OCI-LY1 (cell line): ENCODE measurements at regions not wholly inside any gene's neighbourhood (a gene's known extent, or its start where the extent isn't known, plus 50 kb on each side); places are given as distances from the start of the nearest gene placed in this dataset.

Experiments used
- EZH2 ChIP-seq: fragments of 200-600 bp; sonication (generic), shearing (Covaris generic); IDR thresholded peaks from 2 replicates; pipeline ENCODE4 v1.8.0; 2017; ENCODE audit warnings: borderline replicate concordance, mixed run types, mild to moderate bottlenecking, antibody characterized with exemption, low read length, moderate library complexity, mixed read lengths
- TF ChIP-seq, protein P1 (sequence below): fragments of 200-600 bp; sonication (generic), shearing (Covaris generic); IDR thresholded peaks from 2 replicates; pipeline ENCODE4 v1.5.1; 2017; ENCODE audit warnings: mild to moderate bottlenecking, antibody characterized with exemption, low read length, moderate library complexity, mixed read lengths

DNA sequence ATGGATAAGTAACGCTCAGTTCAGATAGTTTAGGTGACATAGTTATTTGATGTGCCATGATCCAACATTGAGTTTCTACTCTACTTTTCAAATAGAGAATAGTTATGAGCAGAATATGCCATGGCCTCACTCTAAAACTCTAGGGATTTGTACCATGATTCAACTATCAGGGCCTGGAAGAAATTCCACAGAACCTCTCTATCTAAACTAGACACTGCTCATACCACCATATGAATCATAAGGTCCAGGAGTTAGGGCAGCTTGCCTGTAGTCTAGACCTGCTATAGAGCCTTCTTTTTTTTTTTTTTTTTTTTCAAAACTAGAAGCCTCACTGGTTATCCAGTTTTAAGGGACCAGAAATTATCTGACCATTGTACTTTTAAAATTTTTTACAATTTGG, 571.8 kb upstream of the IMPG1 start:
- TF ChIP-seq, protein P1, sequence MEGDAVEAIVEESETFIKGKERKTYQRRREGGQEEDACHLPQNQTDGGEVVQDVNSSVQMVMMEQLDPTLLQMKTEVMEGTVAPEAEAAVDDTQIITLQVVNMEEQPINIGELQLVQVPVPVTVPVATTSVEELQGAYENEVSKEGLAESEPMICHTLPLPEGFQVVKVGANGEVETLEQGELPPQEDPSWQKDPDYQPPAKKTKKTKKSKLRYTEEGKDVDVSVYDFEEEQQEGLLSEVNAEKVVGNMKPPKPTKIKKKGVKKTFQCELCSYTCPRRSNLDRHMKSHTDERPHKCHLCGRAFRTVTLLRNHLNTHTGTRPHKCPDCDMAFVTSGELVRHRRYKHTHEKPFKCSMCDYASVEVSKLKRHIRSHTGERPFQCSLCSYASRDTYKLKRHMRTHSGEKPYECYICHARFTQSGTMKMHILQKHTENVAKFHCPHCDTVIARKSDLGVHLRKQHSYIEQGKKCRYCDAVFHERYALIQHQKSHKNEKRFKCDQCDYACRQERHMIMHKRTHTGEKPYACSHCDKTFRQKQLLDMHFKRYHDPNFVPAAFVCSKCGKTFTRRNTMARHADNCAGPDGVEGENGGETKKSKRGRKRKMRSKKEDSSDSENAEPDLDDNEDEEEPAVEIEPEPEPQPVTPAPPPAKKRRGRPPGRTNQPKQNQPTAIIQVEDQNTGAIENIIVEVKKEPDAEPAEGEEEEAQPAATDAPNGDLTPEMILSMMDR, result no peak
- TF ChIP-seq EZH2, result no peak
